ENCODE measurements at regions not wholly inside any gene's neighbourhood (a gene's known extent, or its start where the extent isn't known, plus 50 kb on each side); places are given as distances from the start of the nearest gene placed in this dataset.

- Histone ChIP-seq H3K27me3 (ENCODE audit: control insufficient read depth, insufficient read depth, low read length) (no peaks in the 10 kb centered on the region), H3K4ac (ENCODE audit: low read depth, low read length) (no peak overlapping the region), H4K5ac (ENCODE audit: low read depth, low read length) (no peak overlapping the region; the same call in 1 of the 2 replicates), H3K23ac (ENCODE audit: low read depth, low read length) (no peak overlapping the region), H3K9ac (ENCODE audit: low read depth, low read length) (no peak overlapping the region), H4K91ac (ENCODE audit: insufficient read depth, low read depth, low read length) (no peak overlapping the region), H3K36me3 (ENCODE audit: control insufficient read depth, insufficient read depth, low read length) (no peaks in the 10 kb centered on the region), H2AFZ (replicated peaks; ENCODE audit: low read length, poor library complexity) (peak overlapping the region; percentile 48), H4K20me1 (ENCODE audit: insufficient read depth, low read length) (no peaks in the 10 kb centered on the region), H3K56ac (ENCODE audit: extremely low read depth, insufficient read depth, low read length) (no peak overlapping the region), H2BK15ac (ENCODE audit: low read depth, low read length) (peak overlapping the region; percentile 81; the same call in 2 of the 3 replicates), H2AK5ac (ENCODE audit: low read depth, low read length) (peak overlapping the region; percentile 64; the same call in 1 of the 2 replicates), H3K27ac (ENCODE audit: insufficient read depth, low read length) (no peak overlapping the region), H3K4me2 (ENCODE audit: low read depth, low read length) (no peak overlapping the region), H2BK120ac (ENCODE audit: low read depth, low read length) (peak overlapping the region; percentile 51; the same call in 1 of the 2 replicates), H3K9me1 (ENCODE audit: insufficient read depth, low read length) (peaks cover 14% of the 10 kb centered on the region; the same call in 1 of the 2 replicates), H2AK9ac (replicated peaks; ENCODE audit: low read depth, low read length, poor library complexity) (no peak overlapping the region), H3K4me1 (ENCODE audit: control insufficient read depth, insufficient read depth, low read length) (peaks cover 23% of the 10 kb centered on the region), H3K9me3 (ENCODE audit: control insufficient read depth, insufficient read depth, low read length) (peaks cover 1% of the 10 kb centered on the region; the same call in 1 of the 2 replicates), H3K14ac (replicated peaks; ENCODE audit: low read depth, low read length) (no peak overlapping the region; the same call in 1 of the 2 replicates), H2BK20ac (ENCODE audit: low read depth, low read length) (peak overlapping the region; percentile 52), H4K8ac (ENCODE audit: low read depth in 2 of 2, low read length in 2 of 2) (peak overlapping the region in 1 of 2 experiments; percentile 47; a peak in 2 of 4 replicates), H3K79me1 (ENCODE audit: low read depth in 1 of 2, low read length in 2 of 2) (no peaks in the 10 kb centered on the region), H3K4me3 (ENCODE audit: insufficient read depth, low read depth, low read length) (no peak overlapping the region), H2BK5ac (ENCODE audit: low read depth, low read length, poor library complexity, severe bottlenecking) (peak overlapping the region; percentile 56), H3K18ac (ENCODE audit: low read depth, low read length) (peak overlapping the region; percentile 56; the same call in 1 of the 2 replicates)
- WGBS, 2 experiments (ENCODE audit: extremely low coverage in 2 of 2, insufficient read length in 1 of 2) = 100% methylated on average over 1 of the region's 5 CpGs; no CpG with 5 or more reads in 1 of the 2 experiments
- ATAC-seq (ENCODE audit: low read depth) (no peak), DNase-seq (no peak)
- intact Hi-C loops (cut with micrococcal nuclease) = no loop called here
- CTCF ChIA-PET = no interaction called here
- in situ Hi-C loops (cut with MboI; ENCODE audit: low sequenced_read_pairs) = no loop called here
- dilution Hi-C loops (cut with HindIII; ENCODE audit: low sequenced_read_pairs, unreplicated experiment) = no loop called here
- TF ChIP-seq CTCF (conservative IDR thresholded peaks at IDR 0.05; ENCODE audit: low read depth, low read length) (no peak), CHD1 (IDR thresholded peaks at IDR 0.05; ENCODE audit: low read depth, low read length) (no peak), MAZ (IDR thresholded peaks at IDR 0.05; ENCODE audit: borderline replicate concordance, low read depth, low read length) (no peak), CEBPB (IDR thresholded peaks at IDR 0.05; ENCODE audit: low read depth, low read length) (no peak), POLR2A (IDR thresholded peaks at IDR 0.05; ENCODE audit: low read depth, low read length) (no peak), MXI1 (IDR thresholded peaks at IDR 0.05; ENCODE audit: borderline replicate concordance, low read depth, low read length) (no peak), SMC3 (IDR thresholded peaks at IDR 0.05; ENCODE audit: low read depth, low read length) (no peak), RAD21 (IDR thresholded peaks at IDR 0.05; ENCODE audit: low read length) (no peak), FOS (IDR thresholded peaks at IDR 0.05; ENCODE audit: low read depth, low read length) (no peak), NFE2L2 (IDR thresholded peaks at IDR 0.05; ENCODE audit: low read depth, low read length) (no peak)
- TF ChIP-seq, protein P1, sequence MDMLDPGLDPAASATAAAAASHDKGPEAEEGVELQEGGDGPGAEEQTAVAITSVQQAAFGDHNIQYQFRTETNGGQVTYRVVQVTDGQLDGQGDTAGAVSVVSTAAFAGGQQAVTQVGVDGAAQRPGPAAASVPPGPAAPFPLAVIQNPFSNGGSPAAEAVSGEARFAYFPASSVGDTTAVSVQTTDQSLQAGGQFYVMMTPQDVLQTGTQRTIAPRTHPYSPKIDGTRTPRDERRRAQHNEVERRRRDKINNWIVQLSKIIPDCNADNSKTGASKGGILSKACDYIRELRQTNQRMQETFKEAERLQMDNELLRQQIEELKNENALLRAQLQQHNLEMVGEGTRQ (IDR thresholded peaks at IDR 0.05; ENCODE audit: low read depth, low read length) = no peak
- no TSS peak for BruUV-seq (replicated peaks)
- POLR2A ChIA-PET (ENCODE audit: unreplicated experiment) = no interaction called here
Observed at GRCh38 chr6:166023273-166023989, 144.2 kb downstream of the TBXT start.
